GM10248 (cell line): ENCODE measurements at regions not wholly inside any gene's neighbourhood (a gene's known extent, or its start where the extent isn't known, plus 50 kb on each side); places are given as distances from the start of the nearest gene placed in this dataset.

Experiments used
- CTCF ChIA-PET: fragments of 300-600 bp; sonication (Branson Sonifier 250); formaldehyde crosslinking; extraction: SDS; loops from one replicate; lab custom pipeline; 2021; ENCODE audit warnings: antibody characterized with exemption; lab: Yijun Ruan, JAX
- POLR2A ChIA-PET: fragments of 350-650 bp; sonication (Branson Sonifier 250); formaldehyde crosslinking; extraction: SDS; loops from one replicate; lab custom pipeline; 2020; ENCODE audit warnings: antibody characterized with exemption; lab: Yijun Ruan, JAX
- DNase-seq: peaks from one replicate; pipeline ENCODE4 v3.0.0; 2012; ENCODE audit errors: extremely low spot score
- TF ChIP-seq, protein P1 (sequence below): IDR thresholded peaks from 2 replicates; pipeline ENCODE4 v1.5.1; 2012; ENCODE audit warnings: mild to moderate bottlenecking, low read depth; ENCODE audit errors: extremely low read depth, missing control alignments, control extremely low read depth

DNA sequence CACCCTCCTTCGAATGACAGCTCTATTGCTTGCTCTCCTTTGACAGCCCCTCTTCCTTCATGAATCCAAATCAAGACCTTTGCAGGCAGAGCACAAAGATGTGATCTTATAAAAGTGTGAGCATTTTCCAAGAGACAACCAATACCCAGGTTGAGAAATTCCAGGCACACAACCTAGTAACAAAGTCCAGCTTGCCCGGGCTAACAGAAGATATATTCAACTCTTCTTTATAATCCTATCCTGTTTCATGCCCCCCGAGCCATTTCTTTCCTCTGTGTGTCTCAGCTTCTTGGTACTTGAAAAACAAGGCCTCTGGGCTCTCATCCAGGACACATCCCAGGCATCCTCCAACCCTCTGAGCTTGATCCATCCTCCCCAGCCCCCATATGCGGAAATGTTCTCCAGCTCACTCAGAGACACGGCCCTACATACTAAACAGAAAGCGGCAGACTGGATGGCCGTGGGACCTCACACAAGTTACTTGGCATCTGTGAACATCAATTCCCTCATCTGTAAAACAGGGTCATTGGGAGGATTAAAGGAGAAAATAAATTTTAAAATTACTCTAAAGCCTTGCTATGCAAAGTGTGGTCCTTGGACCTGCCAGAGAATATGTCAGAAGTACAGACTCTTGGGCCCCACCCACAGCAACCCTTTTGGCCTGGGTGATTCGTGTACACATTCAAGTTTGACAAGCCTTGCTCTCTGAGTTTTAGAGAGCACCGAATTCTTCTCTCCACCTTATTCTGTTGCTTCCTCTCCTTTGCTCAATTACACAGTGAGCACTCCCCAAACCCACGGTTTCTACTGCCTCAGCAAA lies 627.0 kb downstream of the BCOR start:
- POLR2A ChIA-PET: no interaction called here

DNA sequence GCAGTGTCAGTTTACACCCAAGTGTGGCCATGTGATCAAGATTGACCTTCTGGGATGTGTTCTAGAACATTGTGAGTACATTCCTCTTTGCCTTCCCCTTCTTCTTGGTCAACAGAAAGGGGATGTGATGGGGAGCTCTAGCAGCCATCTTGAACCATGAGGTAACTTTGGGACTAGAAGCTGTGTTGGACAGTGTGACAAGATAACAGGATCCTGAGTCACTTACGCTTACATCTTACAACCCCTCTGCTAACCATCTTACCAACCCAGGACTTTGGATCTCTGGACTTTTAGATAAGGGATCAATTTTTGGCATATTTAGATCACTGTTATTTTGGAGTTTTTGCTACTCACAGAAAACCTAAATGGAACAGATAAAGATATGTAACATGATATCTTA lies 625.6 kb downstream of the BCOR start:
- ChIA-PET CTCF (no interaction called here), POLR2A (no interaction called here)
- DNase-seq: no peak
- TF ChIP-seq, protein P1, sequence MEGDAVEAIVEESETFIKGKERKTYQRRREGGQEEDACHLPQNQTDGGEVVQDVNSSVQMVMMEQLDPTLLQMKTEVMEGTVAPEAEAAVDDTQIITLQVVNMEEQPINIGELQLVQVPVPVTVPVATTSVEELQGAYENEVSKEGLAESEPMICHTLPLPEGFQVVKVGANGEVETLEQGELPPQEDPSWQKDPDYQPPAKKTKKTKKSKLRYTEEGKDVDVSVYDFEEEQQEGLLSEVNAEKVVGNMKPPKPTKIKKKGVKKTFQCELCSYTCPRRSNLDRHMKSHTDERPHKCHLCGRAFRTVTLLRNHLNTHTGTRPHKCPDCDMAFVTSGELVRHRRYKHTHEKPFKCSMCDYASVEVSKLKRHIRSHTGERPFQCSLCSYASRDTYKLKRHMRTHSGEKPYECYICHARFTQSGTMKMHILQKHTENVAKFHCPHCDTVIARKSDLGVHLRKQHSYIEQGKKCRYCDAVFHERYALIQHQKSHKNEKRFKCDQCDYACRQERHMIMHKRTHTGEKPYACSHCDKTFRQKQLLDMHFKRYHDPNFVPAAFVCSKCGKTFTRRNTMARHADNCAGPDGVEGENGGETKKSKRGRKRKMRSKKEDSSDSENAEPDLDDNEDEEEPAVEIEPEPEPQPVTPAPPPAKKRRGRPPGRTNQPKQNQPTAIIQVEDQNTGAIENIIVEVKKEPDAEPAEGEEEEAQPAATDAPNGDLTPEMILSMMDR: no peak

More for the DNA sequence above, 627.0 kb downstream of the BCOR start:
- DNase-seq: no peak
- CTCF ChIA-PET: no interaction called here
- TF ChIP-seq, protein P1: no peak

DNA sequence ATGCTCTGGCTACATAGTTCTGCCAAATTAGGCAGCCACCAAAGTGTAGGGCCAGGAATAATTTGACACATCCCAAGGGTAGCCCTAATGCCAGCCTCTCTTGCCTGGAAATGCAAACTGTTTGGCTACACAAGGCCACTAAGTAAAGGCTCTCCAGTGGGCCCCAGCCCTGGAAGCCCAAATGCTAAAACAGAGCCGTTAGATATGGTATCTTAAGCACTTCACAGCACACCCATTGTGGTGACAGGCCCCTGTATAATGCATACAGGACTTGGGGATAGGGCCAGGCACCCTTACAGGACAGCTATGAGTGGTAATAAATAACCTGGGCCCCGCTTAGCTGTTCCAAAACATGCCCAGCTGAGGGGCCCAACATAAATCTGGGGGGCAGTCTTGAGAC lies 623.9 kb downstream of the BCOR start:
- TF ChIP-seq, protein P1: no peak
- ChIA-PET CTCF (no interaction called here), POLR2A (no interaction called here)
- DNase-seq: no peak

DNA sequence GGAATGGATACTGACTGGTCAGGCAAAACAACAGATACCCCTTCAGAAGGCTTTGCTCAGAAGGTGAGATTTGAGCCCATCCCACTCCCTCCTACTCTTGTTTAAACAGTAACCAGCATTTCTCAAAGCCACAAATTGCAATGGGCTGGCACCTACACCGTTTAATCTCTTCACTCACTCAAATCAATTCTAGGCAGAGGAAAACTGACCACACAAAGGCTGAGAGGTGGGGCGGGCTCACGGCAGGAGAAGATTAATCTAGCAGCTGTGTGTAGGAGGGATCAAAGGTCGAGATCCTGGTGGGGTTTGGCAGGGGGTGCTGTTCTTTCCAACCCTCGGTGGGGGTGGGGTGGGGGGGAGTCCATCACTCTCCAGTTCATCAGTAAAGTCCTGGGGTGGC lies 622.4 kb downstream of the BCOR start:
- TF ChIP-seq, protein P1: no peak
- ChIA-PET POLR2A (no interaction called here), CTCF (no interaction called here)
- no peak for DNase-seq

DNA sequence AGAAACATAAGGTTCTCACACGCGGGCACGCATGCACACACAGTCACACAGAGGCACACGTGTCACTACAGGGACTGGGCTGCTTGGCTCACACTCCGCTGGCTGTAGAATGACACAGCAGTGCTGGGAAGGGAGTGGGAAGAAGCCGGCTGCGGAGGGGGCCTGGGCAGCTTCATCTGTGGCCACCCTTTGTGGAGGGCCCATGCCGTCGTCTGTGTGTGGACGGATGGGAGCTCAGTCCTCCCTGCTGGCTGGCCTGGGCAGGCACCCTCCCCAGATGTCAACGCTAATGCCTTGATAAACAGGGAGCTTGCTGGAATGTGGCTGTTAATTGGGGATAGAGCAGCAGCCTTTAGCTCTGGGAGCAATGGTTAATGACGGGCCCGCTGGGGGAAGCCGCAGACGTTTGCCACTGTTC lies 621.1 kb downstream of the BCOR start:
- ChIA-PET CTCF (interaction anchor here (1.4 kb wide), 1 partner anchor 10 kb away, joined by 4 read pairs; no protein-coding TSS in a partner anchor), POLR2A (no interaction called here)
- no peak for DNase-seq
- TF ChIP-seq, protein P1: no peak

DNA sequence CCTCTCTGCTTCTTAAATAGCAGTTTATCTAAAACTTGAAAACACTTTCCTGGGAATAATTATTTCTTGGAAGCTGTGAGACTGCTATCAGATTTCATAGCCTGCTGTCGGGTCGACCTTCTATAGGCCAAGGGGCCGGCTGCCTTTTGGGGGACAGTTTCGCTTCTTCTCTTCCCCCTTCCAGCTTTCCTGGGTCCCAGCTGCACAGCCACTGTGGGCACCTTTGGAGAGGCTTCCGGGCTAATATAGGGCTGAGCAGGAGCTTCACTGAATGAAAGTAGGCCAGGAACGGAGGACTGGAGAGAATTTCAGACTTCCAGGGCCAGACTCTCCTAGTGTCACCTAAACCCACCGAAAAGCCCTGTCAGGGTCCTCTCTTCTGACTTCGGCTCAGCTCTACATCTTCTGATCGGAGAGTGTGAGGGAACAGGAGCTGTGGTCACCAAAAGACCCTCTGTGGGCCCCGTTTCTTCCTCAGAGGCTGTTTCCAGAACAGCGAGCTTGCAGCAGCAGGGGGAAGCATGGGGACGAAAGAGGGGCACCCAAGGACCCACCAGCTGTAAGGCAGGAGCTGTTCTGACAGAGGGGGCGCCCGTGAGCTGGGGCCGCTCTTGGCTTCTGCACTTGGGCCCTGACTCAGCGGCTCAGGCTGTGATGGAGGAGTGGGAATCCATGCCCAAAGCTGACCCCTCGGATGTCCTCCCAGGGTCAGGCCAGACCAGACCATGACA lies 620.6 kb downstream of the BCOR start:
- TF ChIP-seq, protein P1: no peak
- DNase-seq: no peak
- POLR2A ChIA-PET: no interaction called here
- CTCF ChIA-PET: interaction anchor here (1.4 to 1.5 kb wide), 2 partner anchors 10 to 12 kb away, joined by 4 read pairs; no protein-coding TSS in a partner anchor
